ENCODE measurements at regions not wholly inside any gene's neighbourhood (a gene's known extent, or its start where the extent isn't known, plus 50 kb on each side); places are given as distances from the start of the nearest gene placed in this dataset.
"Not testable (repeated sequence)": the region's sequence is repeated elsewhere in the genome, so short reads cannot be mapped to it uniquely, and the experiment has no call there.

GRCh38 chr6:166240889-166241288 is 67.3 kb downstream of the PRR18 start:
- 50% methylated on average over 1 of the region's 11 CpGs for WGBS (ENCODE audit: insufficient coverage, low lambda C conversion rate)
- no peak overlapping the region for H3K4me3 ChIP-seq (ENCODE audit: low read length)

GRCh38 chr6:166237617-166238016 is 70.0 kb upstream of the TBXT start:
- 93% methylated on average over 3 of the region's 5 CpGs for WGBS (ENCODE audit: insufficient coverage, low lambda C conversion rate)
- DNase-seq: no peak
- no peak overlapping the region for H3K27ac ChIP-seq (ENCODE audit: low read length)

More at GRCh38 chr6:166240889-166241288, 67.3 kb downstream of the PRR18 start:
- Histone ChIP-seq H3K27ac (ENCODE audit: low read length) (no peak overlapping the region), H3K4me1 (ENCODE audit: control insufficient read depth, insufficient read depth, low read length) (no peaks in the 10 kb centered on the region), H3K36me3 (ENCODE audit: control insufficient read depth, insufficient read depth, low read length) (no peaks in the 10 kb centered on the region), H3K9me3 (ENCODE audit: control insufficient read depth, low read depth, low read length) (no peaks in the 10 kb centered on the region), H3K27me3 (ENCODE audit: control insufficient read depth, insufficient read depth, low read length) (peaks cover 30% of the 10 kb centered on the region)
- DNase-seq: no peak

GRCh38 chr6:166236596-166236995 is 68.9 kb upstream of the TBXT start:
- DNase-seq: no peak
- no CpG with 5 or more reads among the region's 13 CpGs for WGBS (ENCODE audit: insufficient coverage, low lambda C conversion rate)
- Histone ChIP-seq H3K9me3 (ENCODE audit: control insufficient read depth, low read depth, low read length) (no peaks in the 10 kb centered on the region), H3K4me1 (ENCODE audit: control insufficient read depth, insufficient read depth, low read length) (no peaks in the 10 kb centered on the region), H3K4me3 (ENCODE audit: low read length) (no peak overlapping the region), H3K27me3 (ENCODE audit: control insufficient read depth, insufficient read depth, low read length) (peaks cover 23% of the 10 kb centered on the region), H3K27ac (ENCODE audit: low read length) (no peak overlapping the region), H3K36me3 (ENCODE audit: control insufficient read depth, insufficient read depth, low read length) (no peaks in the 10 kb centered on the region)

More at GRCh38 chr6:166237617-166238016, 70.0 kb upstream of the TBXT start:
- H3K9me3 ChIP-seq (ENCODE audit: control insufficient read depth, low read depth, low read length): no peaks in the 10 kb centered on the region
- no peaks in the 10 kb centered on the region for H3K4me1 ChIP-seq (ENCODE audit: control insufficient read depth, insufficient read depth, low read length)
- H3K4me3 ChIP-seq (ENCODE audit: low read length): no peak overlapping the region
- peaks cover 23% of the 10 kb centered on the region for H3K27me3 ChIP-seq (ENCODE audit: control insufficient read depth, insufficient read depth, low read length)
- H3K36me3 ChIP-seq (ENCODE audit: control insufficient read depth, insufficient read depth, low read length): no peaks in the 10 kb centered on the region

- WGBS (ENCODE audit: insufficient coverage, low lambda C conversion rate): 80% methylated on average over 1 of the region's 17 CpGs
- H3K9me3 ChIP-seq (ENCODE audit: control insufficient read depth, low read depth, low read length): no peaks in the 10 kb centered on the region
- no peak overlapping the region for H3K27ac ChIP-seq (ENCODE audit: low read length)
- no peaks in the 10 kb centered on the region for H3K36me3 ChIP-seq (ENCODE audit: control insufficient read depth, insufficient read depth, low read length)
- no peak for DNase-seq
- no peaks in the 10 kb centered on the region for H3K4me1 ChIP-seq (ENCODE audit: control insufficient read depth, insufficient read depth, low read length)
- peaks cover 17% of the 10 kb centered on the region for H3K27me3 ChIP-seq (ENCODE audit: control insufficient read depth, insufficient read depth, low read length)
- no peak overlapping the region for H3K4me3 ChIP-seq (ENCODE audit: low read length)
Observed at GRCh38 chr6:166235666-166236292, 68.1 kb upstream of the TBXT start.

- not testable (repeated sequence) for H3K9me3 ChIP-seq (ENCODE audit: control insufficient read depth, low read depth, low read length); H3K27ac ChIP-seq (ENCODE audit: low read length); DNase-seq; H3K4me1 ChIP-seq (ENCODE audit: control insufficient read depth, insufficient read depth, low read length); H3K36me3 ChIP-seq (ENCODE audit: control insufficient read depth, insufficient read depth, low read length); H3K4me3 ChIP-seq (ENCODE audit: low read length)
- peaks cover 34% of the 10 kb centered on the region for H3K27me3 ChIP-seq (ENCODE audit: control insufficient read depth, insufficient read depth, low read length)
- WGBS (ENCODE audit: insufficient coverage, low lambda C conversion rate): no CpG with 5 or more reads among the region's 2 CpGs
Observed at GRCh38 chr6:166231181-166231580, 63.5 kb upstream of the TBXT start.

- no peak overlapping the region for H3K4me3 ChIP-seq (ENCODE audit: low read length)
- 54% methylated on average over 2 of the region's 16 CpGs for WGBS (ENCODE audit: insufficient coverage, low lambda C conversion rate)
- H3K27ac ChIP-seq (ENCODE audit: low read length): no peak overlapping the region
- H3K36me3 ChIP-seq (ENCODE audit: control insufficient read depth, insufficient read depth, low read length): no peaks in the 10 kb centered on the region
- no peaks in the 10 kb centered on the region for H3K9me3 ChIP-seq (ENCODE audit: control insufficient read depth, low read depth, low read length)
- peaks cover 33% of the 10 kb centered on the region for H3K27me3 ChIP-seq (ENCODE audit: control insufficient read depth, insufficient read depth, low read length)
- peak in 1 of 2 donors; percentile 19 for DNase-seq
- peaks cover 2% of the 10 kb centered on the region for H3K4me1 ChIP-seq (ENCODE audit: control insufficient read depth, insufficient read depth, low read length)
Observed at GRCh38 chr6:166228839-166229528, 61.3 kb upstream of the TBXT start.

GRCh38 chr6:166228425-166228824 is 60.8 kb upstream of the TBXT start:
- peaks cover 2% of the 10 kb centered on the region for H3K4me1 ChIP-seq (ENCODE audit: control insufficient read depth, insufficient read depth, low read length)
- H3K27ac ChIP-seq (ENCODE audit: low read length): no peak overlapping the region
- H3K4me3 ChIP-seq (ENCODE audit: low read length): no peak overlapping the region
- no peaks in the 10 kb centered on the region for H3K9me3 ChIP-seq (ENCODE audit: control insufficient read depth, low read depth, low read length)
- WGBS (ENCODE audit: insufficient coverage, low lambda C conversion rate): no CpG with 5 or more reads among the region's 3 CpGs
- no peaks in the 10 kb centered on the region for H3K36me3 ChIP-seq (ENCODE audit: control insufficient read depth, insufficient read depth, low read length)
- no peak for DNase-seq
- peaks cover 35% of the 10 kb centered on the region for H3K27me3 ChIP-seq (ENCODE audit: control insufficient read depth, insufficient read depth, low read length)

- H3K27ac ChIP-seq (ENCODE audit: low read length): no peak overlapping the region
- H3K4me1 ChIP-seq (ENCODE audit: control insufficient read depth, insufficient read depth, low read length): no peaks in the 10 kb centered on the region
- H3K27me3 ChIP-seq (ENCODE audit: control insufficient read depth, insufficient read depth, low read length): peaks cover 23% of the 10 kb centered on the region
- DNase-seq: no peak
- no peaks in the 10 kb centered on the region for H3K9me3 ChIP-seq (ENCODE audit: control insufficient read depth, low read depth, low read length)
- no peaks in the 10 kb centered on the region for H3K36me3 ChIP-seq (ENCODE audit: control insufficient read depth, insufficient read depth, low read length)
- no CpG with 5 or more reads among the region's 3 CpGs for WGBS (ENCODE audit: insufficient coverage, low lambda C conversion rate)
- no peak overlapping the region for H3K4me3 ChIP-seq (ENCODE audit: low read length)
Observed at GRCh38 chr6:166223079-166223478, 55.4 kb upstream of the TBXT start.

- Histone ChIP-seq H3K4me3 (ENCODE audit: low read length) (no peak overlapping the region), H3K9me3 (ENCODE audit: control insufficient read depth, low read depth, low read length) (no peaks in the 10 kb centered on the region), H3K27me3 (ENCODE audit: control insufficient read depth, insufficient read depth, low read length) (peaks cover 20% of the 10 kb centered on the region), H3K4me1 (ENCODE audit: control insufficient read depth, insufficient read depth, low read length) (no peaks in the 10 kb centered on the region), H3K27ac (ENCODE audit: low read length) (no peak overlapping the region), H3K36me3 (ENCODE audit: control insufficient read depth, insufficient read depth, low read length) (no peaks in the 10 kb centered on the region)
- no peak for DNase-seq
- WGBS (ENCODE audit: insufficient coverage, low lambda C conversion rate): 97% methylated on average over 3 of the region's 9 CpGs
Observed at GRCh38 chr6:166222631-166223030, 55.0 kb upstream of the TBXT start.

GRCh38 chr6:166221636-166222035 is 54.0 kb upstream of the TBXT start:
- DNase-seq: no peak
- no CpG with 5 or more reads among the region's 12 CpGs for WGBS (ENCODE audit: insufficient coverage, low lambda C conversion rate)
- Histone ChIP-seq H3K9me3 (ENCODE audit: control insufficient read depth, low read depth, low read length) (no peaks in the 10 kb centered on the region), H3K4me1 (ENCODE audit: control insufficient read depth, insufficient read depth, low read length) (no peaks in the 10 kb centered on the region), H3K27ac (ENCODE audit: low read length) (no peak overlapping the region), H3K27me3 (ENCODE audit: control insufficient read depth, insufficient read depth, low read length) (peaks cover 13% of the 10 kb centered on the region), H3K4me3 (ENCODE audit: low read length) (no peak overlapping the region), H3K36me3 (ENCODE audit: control insufficient read depth, insufficient read depth, low read length) (no peaks in the 10 kb centered on the region)

- Histone ChIP-seq H3K27ac (ENCODE audit: low read length) (no peak overlapping the region), H3K4me1 (ENCODE audit: control insufficient read depth, insufficient read depth, low read length) (no peaks in the 10 kb centered on the region), H3K9me3 (ENCODE audit: control insufficient read depth, low read depth, low read length) (no peaks in the 10 kb centered on the region), H3K36me3 (ENCODE audit: control insufficient read depth, insufficient read depth, low read length) (no peaks in the 10 kb centered on the region), H3K27me3 (ENCODE audit: control insufficient read depth, insufficient read depth, low read length) (peaks cover 9% of the 10 kb centered on the region), H3K4me3 (ENCODE audit: low read length) (no peak overlapping the region)
- DNase-seq: no peak
- WGBS (ENCODE audit: insufficient coverage, low lambda C conversion rate): no CpG with 5 or more reads among the region's 11 CpGs
Observed at GRCh38 chr6:166221040-166221439, 53.4 kb upstream of the TBXT start.

All from large intestine (tissue), 3 donors.